Testis (tissue), 2 donors: ENCODE measurements at regions not wholly inside any gene's neighbourhood (a gene's known extent, or its start where the extent isn't known, plus 50 kb on each side); places are given as distances from the start of the nearest gene placed in this dataset.

Experiments
- POLR2A ChIP-seq: fragments of 450-650 bp; IDR thresholded peaks from one replicate; pipeline ENCODE4 v1.6.1; 2017; ENCODE audit warnings: antibody characterized with exemption, mild to moderate bottlenecking, moderate library complexity
- TF ChIP-seq, protein P1 (sequence below), 3 experiments: fragments of 450-650 bp in 2 of 3; fragments of 200-600 bp in 1 of 3; sonication (generic) in 1 of 3; IDR thresholded peaks; one replicate each; pipeline ENCODE4 v1.5.1; 2016 to 2019; ENCODE audit warnings: antibody characterized with exemption in 3 of 3, mild to moderate bottlenecking in 2 of 3, moderate library complexity in 1 of 3

GRCh38 chr1:221925947-221926346 is 184.1 kb upstream of the DUSP10 start:
- TF ChIP-seq POLR2A = no peak
- TF ChIP-seq, protein P1, sequence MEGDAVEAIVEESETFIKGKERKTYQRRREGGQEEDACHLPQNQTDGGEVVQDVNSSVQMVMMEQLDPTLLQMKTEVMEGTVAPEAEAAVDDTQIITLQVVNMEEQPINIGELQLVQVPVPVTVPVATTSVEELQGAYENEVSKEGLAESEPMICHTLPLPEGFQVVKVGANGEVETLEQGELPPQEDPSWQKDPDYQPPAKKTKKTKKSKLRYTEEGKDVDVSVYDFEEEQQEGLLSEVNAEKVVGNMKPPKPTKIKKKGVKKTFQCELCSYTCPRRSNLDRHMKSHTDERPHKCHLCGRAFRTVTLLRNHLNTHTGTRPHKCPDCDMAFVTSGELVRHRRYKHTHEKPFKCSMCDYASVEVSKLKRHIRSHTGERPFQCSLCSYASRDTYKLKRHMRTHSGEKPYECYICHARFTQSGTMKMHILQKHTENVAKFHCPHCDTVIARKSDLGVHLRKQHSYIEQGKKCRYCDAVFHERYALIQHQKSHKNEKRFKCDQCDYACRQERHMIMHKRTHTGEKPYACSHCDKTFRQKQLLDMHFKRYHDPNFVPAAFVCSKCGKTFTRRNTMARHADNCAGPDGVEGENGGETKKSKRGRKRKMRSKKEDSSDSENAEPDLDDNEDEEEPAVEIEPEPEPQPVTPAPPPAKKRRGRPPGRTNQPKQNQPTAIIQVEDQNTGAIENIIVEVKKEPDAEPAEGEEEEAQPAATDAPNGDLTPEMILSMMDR (IDR thresholded peaks at IDR 0.05) = no peak
